GM18520 (cell line): ENCODE measurements at regions not wholly inside any gene's neighbourhood (a gene's known extent, or its start where the extent isn't known, plus 50 kb on each side); places are given as distances from the start of the nearest gene placed in this dataset.

Source experiments
- ATAC-seq: cut with Tn5 transposase; IDR thresholded peaks from one replicate; pipeline ENCODE4 v1.9.1; 2021; ENCODE audit not compliant: unreplicated experiment

GRCh38 chr10:85188770-85189484 is 860.5 kb downstream of the CCSER2 start:
- ATAC-seq = no peak

- no peak for ATAC-seq
Measured at GRCh38 chr10:85193796-85194195, 865.4 kb downstream of the CCSER2 start.

- no peak for ATAC-seq
Measured at GRCh38 chr10:85194706-85195105, 866.3 kb downstream of the CCSER2 start.

- no peak for ATAC-seq
Measured at GRCh38 chr10:85195596-85195995, 867.2 kb downstream of the CCSER2 start.

GRCh38 chr10:85204814-85205213 is 876.4 kb downstream of the CCSER2 start:
- no peak for ATAC-seq

GRCh38 chr10:85212526-85212925 is 884.1 kb downstream of the CCSER2 start:
- no peak for ATAC-seq

- no peak for ATAC-seq
Measured at GRCh38 chr10:85213493-85213892, 885.1 kb downstream of the CCSER2 start.

- no peak for ATAC-seq
Measured at GRCh38 chr10:85222300-85222699, 893.9 kb downstream of the CCSER2 start.

GRCh38 chr10:85224366-85224940 is 896.1 kb downstream of the CCSER2 start:
- ATAC-seq = no peak

- ATAC-seq = no peak
Measured at GRCh38 chr10:85225311-85225710, 896.9 kb downstream of the CCSER2 start.

GRCh38 chr10:85226596-85226995 is 898.2 kb downstream of the CCSER2 start:
- ATAC-seq = no peak

- no peak for ATAC-seq
Measured at GRCh38 chr10:85228726-85229125, 900.3 kb downstream of the CCSER2 start.

- ATAC-seq = no peak
Measured at GRCh38 chr10:85231534-85232270, 903.3 kb downstream of the CCSER2 start.

- ATAC-seq = no peak
Measured at GRCh38 chr10:85235258-85235657, 906.9 kb downstream of the CCSER2 start.

- ATAC-seq = no peak
Measured at GRCh38 chr10:85238676-85239075, 910.3 kb downstream of the CCSER2 start.

GRCh38 chr10:85250304-85250703 is 921.9 kb downstream of the CCSER2 start:
- no peak for ATAC-seq

- ATAC-seq = no peak
Measured at GRCh38 chr10:85256481-85256880, 928.1 kb downstream of the CCSER2 start.

- ATAC-seq = no peak
Measured at GRCh38 chr10:85259908-85260307, 931.5 kb downstream of the CCSER2 start.

GRCh38 chr10:85262992-85263391 is 934.6 kb downstream of the CCSER2 start:
- ATAC-seq = no peak

GRCh38 chr10:85265121-85265520 is 936.7 kb downstream of the CCSER2 start:
- ATAC-seq = no peak

- no peak for ATAC-seq
Measured at GRCh38 chr10:85266808-85267207, 938.4 kb downstream of the CCSER2 start.

- no peak for ATAC-seq
Measured at GRCh38 chr10:85280014-85280413, 951.6 kb downstream of the CCSER2 start.
